ENCODE measurements at regions not wholly inside any gene's neighbourhood (a gene's known extent, or its start where the extent isn't known, plus 50 kb on each side); places are given as distances from the start of the nearest gene placed in this dataset.

- no peak for DNase-seq (ENCODE audit: low read depth)
These were observed 154.6 kb downstream of the COPRS start for GRCh38 chr17:31704483-31704882.

GRCh38 chr17:31702041-31702440 is 157.0 kb downstream of the COPRS start:
- no peak for DNase-seq (ENCODE audit: low read depth)

GRCh38 chr17:31700973-31701372 is 158.1 kb downstream of the COPRS start:
- DNase-seq (ENCODE audit: low read depth): no peak

- no peak for DNase-seq (ENCODE audit: low read depth)
These were observed 159.2 kb downstream of the COPRS start for GRCh38 chr17:31699886-31700285.

GRCh38 chr17:31699281-31699680 is 159.8 kb downstream of the COPRS start:
- peak; percentile 36 for DNase-seq (ENCODE audit: low read depth)

- no peak for DNase-seq (ENCODE audit: low read depth)
These were observed 160.3 kb downstream of the COPRS start for GRCh38 chr17:31698751-31699150.

GRCh38 chr17:31697838-31698237 is 161.2 kb downstream of the COPRS start:
- DNase-seq (ENCODE audit: low read depth): no peak

GRCh38 chr17:31696703-31697325 is 162.2 kb downstream of the COPRS start:
- DNase-seq (ENCODE audit: low read depth): no peak

- peak; percentile 99 for DNase-seq (ENCODE audit: low read depth)
These were observed 162.9 kb downstream of the COPRS start for GRCh38 chr17:31696184-31696602.

- peak; percentile 57 for DNase-seq (ENCODE audit: low read depth)
These were observed 163.5 kb downstream of the COPRS start for GRCh38 chr17:31695456-31696090.

GRCh38 chr17:31693433-31694220 is 165.4 kb downstream of the COPRS start:
- DNase-seq (ENCODE audit: low read depth): no peak

- no peak for DNase-seq (ENCODE audit: low read depth)
These were observed 166.4 kb downstream of the COPRS start for GRCh38 chr17:31692632-31693031.

GRCh38 chr17:31692027-31692426 is 167.0 kb downstream of the COPRS start:
- no peak for DNase-seq (ENCODE audit: low read depth)

- DNase-seq (ENCODE audit: low read depth): no peak
These were observed 167.7 kb downstream of the COPRS start for GRCh38 chr17:31691251-31691905.

GRCh38 chr17:31690151-31690551 is 168.9 kb downstream of the COPRS start:
- peak; percentile 68 for DNase-seq (ENCODE audit: low read depth)

- peak; percentile 56 for DNase-seq (ENCODE audit: low read depth)
These were observed 170.3 kb downstream of the COPRS start for GRCh38 chr17:31688701-31689100.

- DNase-seq (ENCODE audit: low read depth): no peak
These were observed 171.4 kb downstream of the COPRS start for GRCh38 chr17:31687505-31688126.

GRCh38 chr17:31686495-31686894 is 172.5 kb downstream of the COPRS start:
- no peak for DNase-seq (ENCODE audit: low read depth)

- no peak for DNase-seq (ENCODE audit: low read depth)
These were observed 174.1 kb downstream of the COPRS start for GRCh38 chr17:31684901-31685300.

- DNase-seq (ENCODE audit: low read depth): no peak
These were observed 178.9 kb downstream of the COPRS start for GRCh38 chr17:31680126-31680525.

- DNase-seq (ENCODE audit: low read depth): no peak
These were observed 179.4 kb downstream of the COPRS start for GRCh38 chr17:31679667-31680066.

GRCh38 chr17:31678431-31678830 is 180.6 kb downstream of the COPRS start:
- DNase-seq (ENCODE audit: low read depth): peak; percentile 72
